ENCODE measurements at regions not wholly inside any gene's neighbourhood (a gene's known extent, or its start where the extent isn't known, plus 50 kb on each side); places are given as distances from the start of the nearest gene placed in this dataset.

DNA sequence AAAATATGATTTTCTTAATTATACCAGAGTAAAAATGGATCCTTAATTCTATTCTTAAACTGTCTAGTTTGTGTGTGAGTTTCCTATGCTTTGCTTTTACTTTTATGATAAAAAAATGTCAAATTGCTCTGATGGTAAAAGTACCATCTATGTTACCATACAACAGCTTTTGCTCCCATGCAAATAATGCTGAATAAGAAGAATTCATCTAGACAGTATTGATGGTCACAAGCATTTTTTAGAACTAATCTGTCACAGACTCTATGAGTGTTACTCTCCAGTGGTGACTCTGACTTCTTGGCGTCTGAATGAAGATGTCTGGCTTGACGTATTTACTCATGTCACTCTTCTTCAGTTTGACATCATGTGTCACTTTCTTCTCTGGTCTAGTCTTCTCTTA lies 608.1 kb upstream of the RORB start:
- no peak for TF ChIP-seq CTCF (conservative IDR thresholded peaks at IDR 0.05; ENCODE audit: low read depth in 2 of 2)
- TF ChIP-seq POLR2AphosphoS5 (IDR thresholded peaks at IDR 0.05; ENCODE audit: low read depth) = no peak
- no peak for TF ChIP-seq EZH2phosphoT487 (IDR thresholded peaks at IDR 0.05; ENCODE audit: unreplicated experiment)
- TF ChIP-seq, protein P1, sequence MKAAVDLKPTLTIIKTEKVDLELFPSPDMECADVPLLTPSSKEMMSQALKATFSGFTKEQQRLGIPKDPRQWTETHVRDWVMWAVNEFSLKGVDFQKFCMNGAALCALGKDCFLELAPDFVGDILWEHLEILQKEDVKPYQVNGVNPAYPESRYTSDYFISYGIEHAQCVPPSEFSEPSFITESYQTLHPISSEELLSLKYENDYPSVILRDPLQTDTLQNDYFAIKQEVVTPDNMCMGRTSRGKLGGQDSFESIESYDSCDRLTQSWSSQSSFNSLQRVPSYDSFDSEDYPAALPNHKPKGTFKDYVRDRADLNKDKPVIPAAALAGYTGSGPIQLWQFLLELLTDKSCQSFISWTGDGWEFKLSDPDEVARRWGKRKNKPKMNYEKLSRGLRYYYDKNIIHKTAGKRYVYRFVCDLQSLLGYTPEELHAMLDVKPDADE (IDR thresholded peaks at IDR 0.05) = no peak
- TF ChIP-seq EZH2 (IDR thresholded peaks at IDR 0.05; ENCODE audit: low read depth, unreplicated experiment) = no peak
- TF ChIP-seq ZNF331 (CRISPR knock-in tag; IDR thresholded peaks at IDR 0.05; ENCODE audit: low read depth) = no peak
- TF ChIP-seq STAT1 (IDR thresholded peaks at IDR 0.05; ENCODE audit: unreplicated experiment) = no peak
- no peak for TF ChIP-seq CREB1 (CRISPR knock-in tag; IDR thresholded peaks at IDR 0.05; ENCODE audit: low read depth)
- TF ChIP-seq NANOG (IDR thresholded peaks at IDR 0.05; ENCODE audit: borderline replicate concordance) = no peak
